HK-2 (cell line): ENCODE measurements at regions not wholly inside any gene's neighbourhood (a gene's known extent, or its start where the extent isn't known, plus 50 kb on each side); places are given as distances from the start of the nearest gene placed in this dataset.

Experiments
- DNase-seq: peaks from one replicate; pipeline ENCODE4 v3.0.0-alpha.2; 2018; ENCODE audit not compliant: unreplicated experiment

DNA sequence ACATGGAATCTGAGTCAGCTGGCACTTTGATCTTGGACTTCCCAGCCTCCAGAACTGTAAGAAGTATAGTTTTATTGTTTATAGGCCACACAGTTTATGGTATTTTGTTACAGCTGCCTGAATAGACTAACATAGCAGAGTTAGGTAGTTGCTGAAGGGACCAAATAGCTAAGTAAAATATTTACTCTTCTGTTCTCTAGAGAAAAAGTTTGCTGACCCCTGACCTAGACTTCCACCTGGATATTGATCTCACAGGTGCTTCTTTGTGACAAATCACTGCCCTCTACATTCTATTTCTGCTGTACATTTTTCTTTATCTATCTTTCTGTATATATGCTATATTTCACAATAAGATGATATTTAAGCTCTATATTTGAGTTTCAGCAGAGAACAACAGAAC, 212.5 kb downstream of the CSNK2A3 start:
- DNase-seq: no peak

DNA sequence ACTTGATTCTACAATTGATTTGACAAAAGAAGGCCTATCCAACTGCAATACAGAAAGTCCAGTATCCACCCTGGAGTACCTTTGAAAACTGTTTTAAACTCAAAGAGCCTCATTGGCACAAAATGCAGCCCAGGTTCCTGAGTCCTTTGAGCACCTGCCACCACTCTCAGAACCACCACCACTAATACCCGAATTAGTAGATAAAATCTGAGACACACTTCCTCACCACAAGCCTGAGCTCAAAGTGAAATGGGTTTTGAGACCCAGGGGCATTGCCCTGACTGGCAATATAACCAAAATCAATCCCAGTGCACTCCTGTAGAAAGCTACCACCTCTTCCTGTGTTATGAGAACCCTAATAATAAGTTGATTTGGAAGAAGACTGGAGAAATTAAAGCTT, 215.7 kb downstream of the CSNK2A3 start:
- DNase-seq: no peak

DNA sequence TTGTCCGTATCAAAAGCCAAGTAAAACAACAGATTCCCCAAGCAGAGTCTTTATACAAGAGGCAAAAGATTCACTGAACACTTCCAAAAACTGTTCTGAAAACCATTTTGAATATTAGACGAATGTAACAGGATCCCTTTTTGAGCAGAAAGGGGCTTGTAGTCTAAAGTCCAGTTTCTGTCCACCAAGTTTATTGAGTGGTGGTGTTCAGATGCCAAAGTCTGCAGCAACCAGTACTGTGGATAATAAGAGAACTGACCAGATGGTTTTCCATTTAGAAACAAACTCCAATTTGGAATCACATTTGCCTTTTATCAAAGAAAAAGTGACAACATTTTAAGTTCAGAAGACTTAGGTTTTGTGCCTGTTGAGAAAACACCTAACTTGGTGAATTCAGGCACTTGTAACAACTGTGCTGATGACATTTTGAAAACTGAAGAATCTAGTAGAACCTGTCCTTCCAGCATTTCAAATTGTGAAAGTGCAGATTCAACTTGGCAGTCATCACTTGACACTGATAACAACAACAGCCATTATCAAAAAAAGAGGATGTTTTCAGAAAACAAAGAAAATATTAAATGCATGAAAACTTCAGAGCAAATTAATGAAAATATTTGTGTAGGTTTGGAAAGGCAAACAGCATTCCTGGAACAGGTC, 217.1 kb downstream of the CSNK2A3 start:
- no peak for DNase-seq

GRCh38 chr11:11129118-11129517, 223.9 kb downstream of the CSNK2A3 start:
- DNase-seq: no peak

- DNase-seq: no peak
Measured at GRCh38 chr11:11125618-11126017, 227.4 kb downstream of the CSNK2A3 start.

DNA sequence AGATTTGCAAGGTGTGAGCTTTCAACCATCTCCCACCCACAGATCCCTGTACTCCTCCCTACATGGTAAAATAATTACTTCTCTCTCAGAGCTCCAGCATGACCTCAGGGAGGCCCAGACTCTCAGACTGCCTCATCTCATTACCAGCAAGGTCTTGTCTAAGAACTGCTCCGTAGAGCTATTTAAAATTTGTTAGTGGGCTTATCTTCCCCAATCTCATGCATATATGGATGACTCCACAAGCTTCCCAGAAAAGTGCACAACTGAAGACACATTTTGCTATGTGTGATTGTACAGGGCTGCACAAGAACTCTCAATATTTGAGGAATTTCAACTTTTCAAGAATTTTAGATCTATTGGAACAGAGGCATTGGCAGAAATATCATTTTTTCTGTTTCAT, 230.3 kb downstream of the CSNK2A3 start:
- no peak for DNase-seq

- no peak for DNase-seq
Measured at GRCh38 chr11:11119917-11120316, 233.1 kb downstream of the CSNK2A3 start.

GRCh38 chr11:11117730-11118129, 235.3 kb downstream of the CSNK2A3 start:
- DNase-seq: no peak

- no peak for DNase-seq
Measured at GRCh38 chr11:11115475-11115874, 237.6 kb downstream of the CSNK2A3 start.

DNA sequence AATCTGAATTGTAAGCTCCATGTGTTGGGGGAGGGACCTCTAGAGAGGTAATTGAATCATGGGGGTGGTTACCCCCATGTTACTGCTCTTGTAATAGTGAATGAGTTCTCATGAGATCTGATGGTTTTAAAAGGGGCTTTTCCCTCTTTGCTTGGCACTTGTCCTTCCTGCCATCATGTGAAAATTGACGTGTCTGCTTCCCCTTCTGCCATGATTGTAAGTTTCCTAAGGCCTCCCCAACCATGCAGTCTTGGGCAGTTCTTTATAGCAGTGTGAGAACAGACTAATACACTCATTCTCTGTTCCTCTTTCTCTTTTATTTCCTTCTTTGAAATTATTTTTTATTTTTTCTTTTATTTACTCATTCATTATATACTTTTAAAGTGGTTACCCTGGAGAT, 239.4 kb downstream of the CSNK2A3 start:
- no peak for DNase-seq

DNA sequence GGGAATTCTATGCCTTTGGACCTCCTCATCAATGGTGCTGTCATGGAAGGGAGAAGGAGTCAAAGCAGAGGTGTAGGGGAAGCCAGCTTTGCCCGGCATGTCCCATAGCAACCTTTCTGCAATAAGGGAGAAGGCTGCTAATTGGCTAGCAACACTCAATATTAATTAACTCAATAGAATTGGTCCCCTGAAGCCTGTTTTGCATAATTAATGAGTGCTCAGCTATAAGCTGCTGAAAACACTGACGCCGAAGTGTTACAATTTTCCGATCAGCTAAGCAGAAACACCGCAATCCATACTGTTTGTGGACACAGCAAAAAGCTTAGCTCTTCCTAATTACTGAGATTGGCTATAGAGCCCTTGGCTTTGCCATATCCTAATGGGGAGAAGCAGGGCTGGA, 245.0 kb downstream of the CSNK2A3 start:
- no peak for DNase-seq

- DNase-seq: no peak
Measured at GRCh38 chr11:11107076-11107723, 245.8 kb downstream of the CSNK2A3 start.

DNA sequence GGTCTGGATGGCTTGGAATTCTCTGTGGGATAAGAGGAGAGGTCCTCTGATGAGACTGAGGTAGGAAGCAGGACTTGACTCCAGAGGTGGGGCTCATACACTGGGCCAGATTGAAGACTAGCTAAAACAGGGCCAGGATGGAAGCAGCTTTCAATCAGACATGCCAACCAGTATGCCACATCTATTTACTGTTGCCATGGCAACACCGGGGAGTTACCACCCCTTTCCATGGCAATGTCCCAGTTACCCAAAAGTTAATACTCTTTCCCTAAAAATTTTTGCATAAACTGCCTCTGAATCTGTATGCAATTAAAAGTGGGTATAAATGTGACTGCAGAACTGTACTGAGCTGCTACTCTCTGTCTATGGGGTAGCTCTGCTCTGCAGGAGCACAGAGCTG, 247.5 kb upstream of the ZBED5 start:
- DNase-seq: no peak

- no peak for DNase-seq
Measured at GRCh38 chr11:11095831-11096723, 238.2 kb upstream of the ZBED5 start.

DNA sequence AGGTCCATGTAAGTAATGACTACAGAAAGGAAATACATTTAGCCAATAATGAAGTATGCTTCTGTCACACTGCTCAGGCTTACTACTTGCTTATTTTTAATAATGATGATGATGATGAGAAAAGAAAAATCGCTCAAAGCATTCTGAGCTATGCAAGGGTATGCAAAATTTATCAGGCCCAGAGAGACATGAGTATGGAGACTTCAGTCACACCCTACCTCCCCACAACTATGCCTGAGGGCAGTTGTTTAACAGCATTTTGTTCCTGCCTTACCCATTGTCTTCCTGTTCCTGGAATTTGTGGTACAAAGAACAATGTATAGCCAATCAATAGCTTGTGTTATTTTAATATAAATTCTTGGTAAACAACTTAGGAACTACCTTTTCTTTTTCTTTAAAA, 232.6 kb upstream of the ZBED5 start:
- DNase-seq: no peak

DNA sequence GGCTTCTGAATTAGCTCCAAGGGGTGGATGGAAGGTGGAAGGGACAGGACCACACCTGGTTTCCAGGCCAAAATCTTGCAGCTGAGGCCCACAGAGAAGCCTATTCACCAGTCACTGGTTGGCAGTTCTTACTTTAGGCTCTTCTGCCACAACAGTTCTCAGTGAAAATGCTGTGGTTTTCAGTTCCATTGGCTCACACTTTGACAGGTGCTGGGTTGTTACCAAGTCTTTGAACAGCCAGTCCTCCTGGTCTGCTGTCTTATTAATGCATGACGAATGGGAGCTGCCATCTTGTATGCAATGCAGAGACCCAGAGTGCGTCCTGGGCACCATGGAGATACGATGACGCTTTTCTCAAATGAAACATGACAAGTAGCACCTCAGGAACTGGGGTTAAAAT, 232.0 kb upstream of the ZBED5 start:
- no peak for DNase-seq

DNA sequence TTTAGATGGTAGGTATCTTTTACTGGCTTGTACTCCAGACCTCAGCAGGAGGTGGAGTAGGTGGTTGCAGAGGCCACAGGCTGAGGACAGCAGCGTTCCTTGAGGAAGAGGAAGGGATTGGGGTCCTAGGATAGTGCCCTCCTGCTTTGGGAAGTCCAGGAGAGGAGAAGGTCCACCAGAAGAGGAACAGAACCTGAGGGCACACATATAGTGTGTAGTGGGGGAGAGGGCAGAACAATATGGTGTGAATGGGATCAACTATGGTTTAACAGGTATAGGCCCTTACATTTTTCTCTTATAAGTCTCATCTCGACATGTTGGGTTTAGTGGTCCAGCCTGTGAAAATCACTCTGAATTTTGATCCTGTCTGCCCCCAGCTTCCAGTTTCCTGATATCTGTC, 229.1 kb upstream of the ZBED5 start:
- no peak for DNase-seq

GRCh38 chr11:11085580-11085979, 227.7 kb upstream of the ZBED5 start:
- DNase-seq: no peak

DNA sequence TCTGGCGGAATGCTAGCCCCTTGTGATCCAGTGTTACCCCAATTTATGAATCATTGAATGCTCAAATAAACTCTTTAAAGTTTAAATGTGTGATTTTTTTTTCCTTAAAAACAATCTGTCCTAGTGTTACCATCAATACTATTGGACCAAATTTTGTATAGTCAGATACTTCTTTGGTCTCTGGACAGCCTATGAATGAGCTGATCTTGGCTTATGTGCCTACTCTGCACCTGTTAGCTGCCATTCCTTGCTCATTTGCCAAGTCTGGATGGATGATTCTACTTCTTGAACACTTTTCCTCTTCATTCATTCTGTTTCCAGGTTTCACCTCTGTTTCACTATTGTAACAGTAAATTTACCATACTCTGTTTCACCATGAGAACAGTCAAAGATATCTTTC, 226.5 kb upstream of the ZBED5 start:
- no peak for DNase-seq

- DNase-seq: no peak
Measured at GRCh38 chr11:11083441-11083840, 225.6 kb upstream of the ZBED5 start.

GRCh38 chr11:11082646-11083045, 224.8 kb upstream of the ZBED5 start:
- no peak for DNase-seq

DNA sequence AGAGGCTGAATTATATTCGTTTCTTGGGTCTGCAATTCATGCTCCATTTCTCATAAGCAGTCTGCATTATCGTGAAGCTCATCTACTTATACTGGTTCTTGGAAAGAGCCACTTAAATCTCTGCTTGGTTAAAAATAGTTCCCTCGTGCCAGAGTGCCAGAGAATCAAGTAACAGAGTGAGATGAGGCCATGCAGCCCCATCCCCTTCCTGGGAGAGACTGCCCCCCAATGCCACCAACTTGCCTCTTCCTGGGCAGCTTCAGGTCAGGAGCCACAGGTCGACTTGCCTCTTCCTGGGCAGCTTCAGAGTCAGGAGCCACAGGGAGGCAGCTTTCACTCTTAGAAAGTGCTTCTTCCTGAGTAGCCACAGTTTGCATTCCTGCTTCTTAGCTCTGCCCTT, 223.9 kb upstream of the ZBED5 start:
- DNase-seq: no peak

DNA sequence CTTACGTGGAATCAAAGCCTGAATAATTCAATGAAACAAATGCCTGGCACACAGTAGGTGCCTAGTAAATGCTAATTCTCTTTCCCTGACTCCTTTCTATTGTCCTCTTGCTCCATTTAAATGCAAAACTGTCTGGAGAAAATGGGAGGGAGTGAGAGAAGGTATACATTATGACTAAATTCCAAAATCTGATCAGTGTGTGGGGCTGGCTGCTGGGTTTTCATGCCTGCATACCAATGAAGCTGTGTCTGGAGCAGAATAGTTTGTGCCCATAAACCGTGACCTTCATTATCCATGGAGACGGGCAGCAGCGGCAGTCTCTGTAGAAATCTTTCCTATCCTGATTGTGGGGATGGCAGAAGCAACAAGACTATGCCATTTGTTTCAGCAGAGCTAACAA, 223.4 kb upstream of the ZBED5 start:
- DNase-seq: no peak
